ACC112 (cell line): ENCODE measurements at regions not wholly inside any gene's neighbourhood (a gene's known extent, or its start where the extent isn't known, plus 50 kb on each side); places are given as distances from the start of the nearest gene placed in this dataset.
A peak's percentile ranks its signal among the peaks of the same experiment; 100 is the strongest.

ENCODE experiments used
- H2AFZ ChIP-seq: fragments of 200-600 bp; sonication (generic); one replicate; pipeline ENCODE4 v1.6.0; 2017; ENCODE audit warnings: antibody characterized with exemption, low read length; ENCODE audit not compliant: unreplicated experiment
- H3K27ac ChIP-seq: fragments of 200-600 bp; sonication (generic); 2 replicates; pipeline ENCODE4 v1.5.1; 2014; ENCODE audit warnings: low read depth, mild to moderate bottlenecking, antibody characterized with exemption, low read length, moderate library complexity
- H3K27me3 ChIP-seq: fragments of 200-600 bp; sonication (generic); 2 replicates; pipeline ENCODE4 v1.6.1; 2014; ENCODE audit warnings: mild to moderate bottlenecking, antibody characterized with exemption, low read length, moderate library complexity, mixed read lengths; ENCODE audit not compliant: insufficient read depth
- H3K36me3 ChIP-seq: fragments of 200-600 bp; sonication (generic); 2 replicates; pipeline ENCODE4 v1.6.1; 2016; ENCODE audit warnings: mild to moderate bottlenecking, antibody characterized with exemption, low read length, moderate library complexity, mixed read lengths; ENCODE audit not compliant: insufficient read depth
- H3K4me1 ChIP-seq: fragments of 200-600 bp; sonication (generic); one replicate; pipeline ENCODE4 v1.6.1; 2016; ENCODE audit warnings: low read length, mixed read lengths; ENCODE audit not compliant: insufficient read depth, unreplicated experiment, control insufficient read depth
- H3K4me3 ChIP-seq: fragments of 200-600 bp; sonication (generic); 2 replicates; pipeline ENCODE4 v1.5.1; 2014; ENCODE audit warnings: mild to moderate bottlenecking, low read depth, low read length
- H3K79me2 ChIP-seq: fragments of 200-600 bp; sonication (generic); one replicate; pipeline ENCODE4 v1.6.0; 2016; ENCODE audit warnings: low read length; ENCODE audit not compliant: control insufficient read depth, unreplicated experiment, insufficient read depth

DNA sequence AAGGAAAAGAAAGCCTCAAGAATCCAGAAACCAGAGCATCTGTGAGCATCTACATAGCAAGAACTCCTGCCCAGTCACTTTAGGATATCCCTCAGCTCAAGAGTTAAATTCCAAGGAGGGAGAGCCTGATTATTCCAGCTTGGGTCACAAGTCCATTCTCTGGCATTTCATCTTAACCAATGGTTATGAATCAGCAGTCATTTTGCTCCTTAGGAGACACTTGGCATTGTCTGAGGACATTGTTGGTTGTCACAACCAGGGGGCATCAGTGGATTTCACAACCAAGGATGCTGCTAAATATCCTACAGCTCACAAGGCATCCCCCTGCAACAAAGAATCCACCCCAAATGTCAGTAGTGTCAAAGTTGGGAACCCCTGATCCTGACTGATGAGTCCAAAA is 51.0 kb upstream of the LMCD1 start:
- peak overlapping the region; percentile 40 for H2AFZ ChIP-seq
- H3K27ac ChIP-seq = peak overlapping the region; percentile 73
- H3K4me1 ChIP-seq = peaks cover 47% of the 10 kb centered on the region
- H3K4me3 ChIP-seq = no peak overlapping the region
- no peaks in the 10 kb centered on the region for H3K79me2 ChIP-seq
- no peaks in the 10 kb centered on the region for H3K27me3 ChIP-seq
- H3K36me3 ChIP-seq = no peaks in the 10 kb centered on the region

DNA sequence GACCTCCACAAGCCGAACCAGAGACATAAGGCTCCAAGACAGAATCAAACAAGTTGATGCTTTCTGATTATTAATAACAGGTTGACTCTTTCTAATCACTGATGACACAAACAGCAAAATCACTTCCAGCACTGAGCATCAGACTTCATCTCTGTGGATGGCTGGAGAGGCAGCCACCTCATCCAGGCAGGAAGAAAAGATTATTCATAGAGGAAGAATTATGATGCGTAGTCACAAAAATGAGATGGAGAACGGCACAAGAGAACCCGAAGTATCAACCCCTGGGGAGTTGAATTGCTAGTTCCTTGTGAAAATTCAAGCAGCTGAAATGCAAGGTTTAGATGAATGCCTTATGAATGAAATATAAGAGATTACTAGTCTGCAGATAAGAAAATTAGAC is 49.9 kb upstream of the LMCD1 start:
- H3K4me1 ChIP-seq = peaks cover 38% of the 10 kb centered on the region
- no peaks in the 10 kb centered on the region for H3K27me3 ChIP-seq
- H3K36me3 ChIP-seq = no peaks in the 10 kb centered on the region
- peak overlapping the region; percentile 73 for H3K27ac ChIP-seq
- no peaks in the 10 kb centered on the region for H3K79me2 ChIP-seq
- H2AFZ ChIP-seq = peak overlapping the region; percentile 10
- no peak overlapping the region for H3K4me3 ChIP-seq
